Spinal cord (tissue), 9 donors: ENCODE measurements at regions not wholly inside any gene's neighbourhood (a gene's known extent, or its start where the extent isn't known, plus 50 kb on each side); places are given as distances from the start of the nearest gene placed in this dataset.

ENCODE experiments used
- DNase-seq, 6 donors: peaks; one replicate each; pipeline versions ENCODE4 v3.0.0 to v3.0.0-alpha.2; 2013 to 2015; ENCODE audit warnings: low spot score in 6 of 6, low read depth in 4 of 6
- H3K27ac ChIP-seq: one replicate; pipeline ENCODE4 v1.5.1; 2013; ENCODE audit warnings: low read depth, low read length, control low read depth
- H3K27me3 ChIP-seq: one replicate; pipeline ENCODE4 v1.6.1; 2013; ENCODE audit warnings: low read length; ENCODE audit not compliant: control insufficient read depth, insufficient read depth
- H3K36me3 ChIP-seq: one replicate; pipeline ENCODE4 v1.6.1; 2013; ENCODE audit warnings: low read length; ENCODE audit not compliant: control insufficient read depth, insufficient read depth
- H3K4me1 ChIP-seq: one replicate; pipeline ENCODE4 v1.6.1; 2013; ENCODE audit warnings: low read length; ENCODE audit not compliant: control insufficient read depth, insufficient read depth
- H3K4me3 ChIP-seq: one replicate; pipeline ENCODE4 v1.5.1; 2013; ENCODE audit warnings: low read depth, low read length, control low read depth
- H3K9me3 ChIP-seq: one replicate; pipeline ENCODE4 v1.6.1; 2013; ENCODE audit warnings: low read length; ENCODE audit not compliant: control insufficient read depth, insufficient read depth
- WGBS: methylation state at CpG from one replicate; pipeline ENCODE4 v1.1.5; 2013; ENCODE audit warnings: missing lambda C conversion rate; ENCODE audit not compliant: insufficient coverage; 5-methylcytosine and 5-hydroxymethylcytosine counted together
- donor health status: healthy.

GRCh38 chr16:86432048-86432447 lies 78.3 kb upstream of the FOXF1 start:
- Histone ChIP-seq H3K27ac (no peak overlapping the region), H3K9me3 (no peaks in the 10 kb centered on the region), H3K27me3 (peaks cover 2% of the 10 kb centered on the region), H3K36me3 (no peaks in the 10 kb centered on the region), H3K4me3 (no peak overlapping the region), H3K4me1 (peaks cover 12% of the 10 kb centered on the region)
- WGBS = 87% methylated on average over 16 of the region's 16 CpGs
- no peak for DNase-seq

GRCh38 chr16:86432691-86433090 lies 77.6 kb upstream of the FOXF1 start:
- H3K36me3 ChIP-seq = no peaks in the 10 kb centered on the region
- H3K27ac ChIP-seq = no peak overlapping the region
- 27% methylated on average over 14 of the region's 15 CpGs for WGBS
- DNase-seq = peak in 1 of 6 donors; percentile 66
- H3K9me3 ChIP-seq = no peaks in the 10 kb centered on the region
- no peak overlapping the region for H3K4me3 ChIP-seq
- peaks cover 12% of the 10 kb centered on the region for H3K4me1 ChIP-seq
- H3K27me3 ChIP-seq = peaks cover 2% of the 10 kb centered on the region

- Histone ChIP-seq H3K4me1 (peaks cover 12% of the 10 kb centered on the region), H3K27me3 (peaks cover 4% of the 10 kb centered on the region), H3K36me3 (no peaks in the 10 kb centered on the region), H3K4me3 (no peak overlapping the region), H3K9me3 (no peaks in the 10 kb centered on the region), H3K27ac (no peak overlapping the region)
- no peak for DNase-seq
- 91% methylated on average over 7 of the region's 7 CpGs for WGBS
Observed at GRCh38 chr16:86436466-86437185, 73.7 kb upstream of the FOXF1 start.

- no peak overlapping the region for H3K27ac ChIP-seq
- peaks cover 9% of the 10 kb centered on the region for H3K4me1 ChIP-seq
- no peak overlapping the region for H3K4me3 ChIP-seq
- peaks cover 4% of the 10 kb centered on the region for H3K27me3 ChIP-seq
- H3K36me3 ChIP-seq = no peaks in the 10 kb centered on the region
- no peak for DNase-seq
- H3K9me3 ChIP-seq = no peaks in the 10 kb centered on the region
- 90% methylated on average over 3 of the region's 3 CpGs for WGBS
Observed at GRCh38 chr16:86437348-86437747, 73.0 kb upstream of the FOXF1 start.

- 78% methylated on average over 8 of the region's 9 CpGs for WGBS
- H3K4me3 ChIP-seq = no peak overlapping the region
- peaks cover 7% of the 10 kb centered on the region for H3K27me3 ChIP-seq
- DNase-seq = no peak
- H3K4me1 ChIP-seq = peaks cover 11% of the 10 kb centered on the region
- no peaks in the 10 kb centered on the region for H3K9me3 ChIP-seq
- no peaks in the 10 kb centered on the region for H3K36me3 ChIP-seq
- H3K27ac ChIP-seq = no peak overlapping the region
Observed at GRCh38 chr16:86442703-86443102, 67.6 kb upstream of the FOXF1 start.

GRCh38 chr16:86443508-86444147 lies 66.7 kb upstream of the FOXF1 start:
- Histone ChIP-seq H3K9me3 (no peaks in the 10 kb centered on the region), H3K27ac (no peak overlapping the region), H3K36me3 (no peaks in the 10 kb centered on the region), H3K4me1 (peaks cover 11% of the 10 kb centered on the region), H3K4me3 (no peak overlapping the region), H3K27me3 (peaks cover 7% of the 10 kb centered on the region)
- no peak for DNase-seq
- 76% methylated on average over 21 of the region's 21 CpGs for WGBS

- DNase-seq = no peak
- Histone ChIP-seq H3K27me3 (peaks cover 6% of the 10 kb centered on the region), H3K4me3 (no peak overlapping the region), H3K27ac (no peak overlapping the region), H3K9me3 (no peaks in the 10 kb centered on the region), H3K4me1 (peaks cover 11% of the 10 kb centered on the region), H3K36me3 (no peaks in the 10 kb centered on the region)
- 17% methylated on average over 8 of the region's 17 CpGs for WGBS
Observed at GRCh38 chr16:86444261-86444660, 66.1 kb upstream of the FOXF1 start.

GRCh38 chr16:86444661-86445060 lies 65.7 kb upstream of the FOXF1 start:
- no peaks in the 10 kb centered on the region for H3K9me3 ChIP-seq
- no peak for DNase-seq
- 71% methylated on average over 2 of the region's 5 CpGs for WGBS
- H3K27me3 ChIP-seq = peaks cover 5% of the 10 kb centered on the region
- no peak overlapping the region for H3K27ac ChIP-seq
- peaks cover 11% of the 10 kb centered on the region for H3K4me1 ChIP-seq
- H3K4me3 ChIP-seq = no peak overlapping the region
- H3K36me3 ChIP-seq = no peaks in the 10 kb centered on the region

- no peak for DNase-seq
- Histone ChIP-seq H3K4me1 (peaks cover 11% of the 10 kb centered on the region), H3K4me3 (no peak overlapping the region), H3K9me3 (no peaks in the 10 kb centered on the region), H3K36me3 (no peaks in the 10 kb centered on the region), H3K27ac (no peak overlapping the region), H3K27me3 (peaks cover 5% of the 10 kb centered on the region)
- WGBS = 90% methylated on average over 7 of the region's 7 CpGs
Observed at GRCh38 chr16:86446279-86446678, 64.0 kb upstream of the FOXF1 start.

- H3K27me3 ChIP-seq = peaks cover 5% of the 10 kb centered on the region
- 87% methylated on average over 3 of the region's 3 CpGs for WGBS
- no peaks in the 10 kb centered on the region for H3K9me3 ChIP-seq
- H3K36me3 ChIP-seq = no peaks in the 10 kb centered on the region
- H3K27ac ChIP-seq = no peak overlapping the region
- H3K4me1 ChIP-seq = peaks cover 11% of the 10 kb centered on the region
- DNase-seq = no peak
- no peak overlapping the region for H3K4me3 ChIP-seq
Observed at GRCh38 chr16:86447228-86447627, 63.1 kb upstream of the FOXF1 start.
